Stimulated activated CD4-positive, alpha-beta T cell treated with anti-CD3 and anti-CD28 coated beads, TNF-alpha, amount 100 ng/mL, for 4 hours (primary cell): ENCODE measurements at regions not wholly inside any gene's neighbourhood (a gene's known extent, or its start where the extent isn't known, plus 50 kb on each side); places are given as distances from the start of the nearest gene placed in this dataset.
"Not testable (repeated sequence)": the region's sequence is repeated elsewhere in the genome, so short reads cannot be mapped to it uniquely, and the experiment has no call there.

ENCODE experiments used
- DNase-seq, 3 experiments: peaks; one replicate each; pipeline ENCODE4 v3.0.0-alpha.2; 2020; ENCODE audit warnings: low read depth in 3 of 3

GRCh38 chr5:130578354-130578753, 586.7 kb downstream of the HINT1 start:
- no peak for DNase-seq

- no peak for DNase-seq
Observed at GRCh38 chr5:130571076-130571475, 594.0 kb downstream of the HINT1 start.

GRCh38 chr5:130568791-130569190, 596.3 kb downstream of the HINT1 start:
- no peak for DNase-seq

- no peak for DNase-seq
Observed at GRCh38 chr5:130555429-130555828, 609.6 kb downstream of the HINT1 start.

- DNase-seq = no peak
Observed at GRCh38 chr5:130550562-130550928, 614.5 kb downstream of the HINT1 start.

- no peak for DNase-seq
Observed at GRCh38 chr5:130549884-130550561, 615.0 kb downstream of the HINT1 start.

GRCh38 chr5:130546211-130546610, 618.8 kb downstream of the HINT1 start:
- no peak for DNase-seq

GRCh38 chr5:130545291-130545690, 619.8 kb downstream of the HINT1 start:
- DNase-seq = no peak

GRCh38 chr5:130541617-130542221, 623.3 kb downstream of the HINT1 start:
- DNase-seq = no peak

GRCh38 chr5:130536691-130537090, 628.4 kb downstream of the HINT1 start:
- no peak for DNase-seq

- no peak for DNase-seq
Observed at GRCh38 chr5:130532786-130533185, 628.5 kb downstream of the CHSY3 start.

- DNase-seq = no peak
Observed at GRCh38 chr5:130529511-130530485, 625.5 kb downstream of the CHSY3 start.

- DNase-seq = no peak
Observed at GRCh38 chr5:130529111-130529510, 624.8 kb downstream of the CHSY3 start.

GRCh38 chr5:130528474-130528873, 624.2 kb downstream of the CHSY3 start:
- DNase-seq = no peak

GRCh38 chr5:130526708-130527107, 622.4 kb downstream of the CHSY3 start:
- no peak for DNase-seq

GRCh38 chr5:130520211-130520610, 615.9 kb downstream of the CHSY3 start:
- no peak for DNase-seq

GRCh38 chr5:130514984-130515690, 610.9 kb downstream of the CHSY3 start:
- DNase-seq = no peak

- DNase-seq = no peak
Observed at GRCh38 chr5:130502702-130503101, 598.4 kb downstream of the CHSY3 start.

GRCh38 chr5:130501151-130501865, 597.0 kb downstream of the CHSY3 start:
- no peak for DNase-seq

- DNase-seq = not testable (repeated sequence)
Observed at GRCh38 chr5:130500495-130500894, 596.2 kb downstream of the CHSY3 start.

GRCh38 chr5:130496215-130496614, 592.0 kb downstream of the CHSY3 start:
- no peak for DNase-seq
